Osteoblast (primary cell): ENCODE measurements at regions not wholly inside any gene's neighbourhood (a gene's known extent, or its start where the extent isn't known, plus 50 kb on each side); places are given as distances from the start of the nearest gene placed in this dataset.

Experiments used
- DNase-seq: peaks from one replicate; pipeline ENCODE4 v3.0.0; 2011; ENCODE audit warnings: low spot score, mixed read lengths; ENCODE audit not compliant: insufficient read length; ENCODE audit errors: missing footprints
- H2AFZ ChIP-seq: 2 replicates; pipeline ENCODE4 v1.6.0; 2011; ENCODE audit warnings: mild to moderate bottlenecking, low read length
- H3K27ac ChIP-seq: 2 replicates; pipeline ENCODE4 v1.5.1; 2011; ENCODE audit warnings: mild to moderate bottlenecking, low read depth, low read length, moderate library complexity
- H3K27me3 ChIP-seq: 2 replicates; pipeline ENCODE4 v1.6.0; 2012; ENCODE audit warnings: mild to moderate bottlenecking, control low read depth, inconsistent platforms, low read length, moderate library complexity; ENCODE audit not compliant: insufficient read depth
- H3K36me3 ChIP-seq: 2 replicates; pipeline ENCODE4 v1.5.1; 2011; ENCODE audit warnings: mild to moderate bottlenecking, low read length, control low read depth, moderate library complexity; ENCODE audit not compliant: insufficient read depth
- H3K4me1 ChIP-seq: 2 replicates; pipeline ENCODE4 v1.5.1; 2011; ENCODE audit warnings: mild to moderate bottlenecking, low read length, control low read depth, moderate library complexity; ENCODE audit not compliant: insufficient read depth
- H3K4me2 ChIP-seq: 2 replicates; pipeline ENCODE4 v1.6.0; 2011; ENCODE audit warnings: mild to moderate bottlenecking, low read length; ENCODE audit not compliant: insufficient read depth
- H3K4me3 ChIP-seq: fragments of 200-600 bp; sonication (generic); 3 replicates; pipeline ENCODE4 v1.5.1; 2012; ENCODE audit warnings: mild to moderate bottlenecking, low read length, inconsistent platforms; ENCODE audit not compliant: insufficient read depth
- H3K79me2 ChIP-seq: 2 replicates; pipeline ENCODE4 v1.6.0; 2012; ENCODE audit warnings: mild to moderate bottlenecking, low read length, control low read depth, inconsistent platforms; ENCODE audit not compliant: insufficient read depth
- H3K9me3 ChIP-seq: 2 replicates; pipeline ENCODE4 v1.5.1; 2011; ENCODE audit warnings: low read depth, low read length, control low read depth
- H4K20me1 ChIP-seq: 2 replicates; pipeline ENCODE4 v1.6.0; 2012; ENCODE audit warnings: mild to moderate bottlenecking, low read length, control low read depth; ENCODE audit not compliant: insufficient read depth
- TF ChIP-seq, protein P1 (sequence below): IDR thresholded peaks from 2 replicates; pipeline ENCODE4 v1.5.1; 2011; ENCODE audit warnings: mild to moderate bottlenecking, low read depth, low read length, moderate library complexity; ENCODE audit errors: extremely low read depth

DNA sequence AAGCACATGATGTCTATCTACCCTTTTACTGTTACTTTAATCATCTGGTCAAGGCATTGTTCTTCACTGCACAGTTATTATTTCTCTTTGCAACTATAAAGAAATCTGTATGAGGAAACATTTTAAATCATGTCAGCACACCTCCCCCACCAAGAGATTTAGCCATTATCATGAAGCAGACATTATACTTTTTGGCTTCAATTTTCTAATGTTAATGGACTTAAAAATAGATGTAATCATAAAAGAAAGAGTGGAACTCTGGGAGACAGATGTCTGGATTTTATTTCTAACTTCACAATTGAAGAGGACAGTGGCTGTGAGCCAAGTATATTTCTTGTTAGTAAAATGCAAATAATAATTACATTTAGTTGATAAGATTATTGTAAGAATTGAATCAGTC lies 932.4 kb downstream of the TAF11L14 start:
- Histone ChIP-seq H4K20me1 (no peaks in the 10 kb centered on the region), H3K27me3 (no peaks in the 10 kb centered on the region), H3K4me3 (no peak overlapping the region), H3K79me2 (no peaks in the 10 kb centered on the region), H3K36me3 (no peaks in the 10 kb centered on the region), H3K4me2 (no peak overlapping the region), H3K9me3 (no peaks in the 10 kb centered on the region), H3K27ac (no peak overlapping the region), H2AFZ (no peak overlapping the region), H3K4me1 (no peaks in the 10 kb centered on the region)
- no peak for DNase-seq
- TF ChIP-seq, protein P1, sequence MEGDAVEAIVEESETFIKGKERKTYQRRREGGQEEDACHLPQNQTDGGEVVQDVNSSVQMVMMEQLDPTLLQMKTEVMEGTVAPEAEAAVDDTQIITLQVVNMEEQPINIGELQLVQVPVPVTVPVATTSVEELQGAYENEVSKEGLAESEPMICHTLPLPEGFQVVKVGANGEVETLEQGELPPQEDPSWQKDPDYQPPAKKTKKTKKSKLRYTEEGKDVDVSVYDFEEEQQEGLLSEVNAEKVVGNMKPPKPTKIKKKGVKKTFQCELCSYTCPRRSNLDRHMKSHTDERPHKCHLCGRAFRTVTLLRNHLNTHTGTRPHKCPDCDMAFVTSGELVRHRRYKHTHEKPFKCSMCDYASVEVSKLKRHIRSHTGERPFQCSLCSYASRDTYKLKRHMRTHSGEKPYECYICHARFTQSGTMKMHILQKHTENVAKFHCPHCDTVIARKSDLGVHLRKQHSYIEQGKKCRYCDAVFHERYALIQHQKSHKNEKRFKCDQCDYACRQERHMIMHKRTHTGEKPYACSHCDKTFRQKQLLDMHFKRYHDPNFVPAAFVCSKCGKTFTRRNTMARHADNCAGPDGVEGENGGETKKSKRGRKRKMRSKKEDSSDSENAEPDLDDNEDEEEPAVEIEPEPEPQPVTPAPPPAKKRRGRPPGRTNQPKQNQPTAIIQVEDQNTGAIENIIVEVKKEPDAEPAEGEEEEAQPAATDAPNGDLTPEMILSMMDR, result no peak

DNA sequence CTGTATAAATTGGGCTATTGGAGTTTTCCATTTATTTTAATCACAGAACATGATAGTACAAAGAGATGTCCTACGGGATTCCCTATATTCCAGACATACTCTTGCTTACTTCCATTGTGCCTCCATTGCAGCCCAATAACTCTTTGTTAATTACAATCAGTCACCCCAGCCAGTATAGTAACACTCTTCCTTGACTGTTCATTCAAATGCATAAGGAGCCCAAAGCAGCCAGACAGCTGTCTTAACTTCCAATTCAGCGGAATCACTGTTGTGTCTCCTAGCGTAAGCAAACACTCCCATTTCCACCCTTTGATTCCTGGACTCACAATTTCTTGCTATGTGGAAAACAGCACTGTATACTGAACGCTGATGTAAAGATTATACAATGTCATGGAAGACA lies 942.3 kb downstream of the TAF11L14 start:
- no peak for DNase-seq
- no peak overlapping the region for H3K4me3 ChIP-seq
- no peak overlapping the region for H3K4me2 ChIP-seq
- H2AFZ ChIP-seq, result no peak overlapping the region
- no peaks in the 10 kb centered on the region for H4K20me1 ChIP-seq
- no peak overlapping the region for H3K27ac ChIP-seq
- H3K36me3 ChIP-seq, result no peaks in the 10 kb centered on the region
- no peaks in the 10 kb centered on the region for H3K9me3 ChIP-seq
- TF ChIP-seq, protein P1, result no peak
- no peaks in the 10 kb centered on the region for H3K27me3 ChIP-seq
- no peaks in the 10 kb centered on the region for H3K4me1 ChIP-seq
- no peaks in the 10 kb centered on the region for H3K79me2 ChIP-seq

DNA sequence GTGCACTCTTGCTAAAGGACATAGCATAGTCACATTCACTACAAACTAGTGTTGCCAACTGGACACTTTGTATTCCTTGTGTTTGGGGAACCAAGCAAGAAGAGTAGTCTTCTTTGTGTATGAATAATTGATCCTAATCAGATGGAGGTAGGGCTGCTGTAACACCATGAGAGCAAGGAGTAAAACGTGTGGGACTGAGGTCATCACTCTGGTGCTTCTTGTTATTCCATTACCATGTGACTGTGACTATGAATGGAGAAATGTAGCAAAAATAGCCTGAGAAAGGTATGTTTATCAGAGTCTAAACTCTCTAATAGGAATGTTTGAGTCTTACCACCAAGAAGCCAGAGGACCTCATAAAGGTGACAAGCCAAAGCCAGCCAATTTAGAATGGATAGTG lies 966.9 kb downstream of the TAF11L14 start:
- no peak for DNase-seq
- Histone ChIP-seq H3K4me3 (no peak overlapping the region), H3K27me3 (no peaks in the 10 kb centered on the region), H4K20me1 (no peaks in the 10 kb centered on the region), H3K9me3 (no peaks in the 10 kb centered on the region), H3K4me2 (no peak overlapping the region), H2AFZ (no peak overlapping the region), H3K79me2 (no peaks in the 10 kb centered on the region), H3K27ac (no peak overlapping the region), H3K36me3 (no peaks in the 10 kb centered on the region), H3K4me1 (no peaks in the 10 kb centered on the region)
- TF ChIP-seq, protein P1, result no peak

DNA sequence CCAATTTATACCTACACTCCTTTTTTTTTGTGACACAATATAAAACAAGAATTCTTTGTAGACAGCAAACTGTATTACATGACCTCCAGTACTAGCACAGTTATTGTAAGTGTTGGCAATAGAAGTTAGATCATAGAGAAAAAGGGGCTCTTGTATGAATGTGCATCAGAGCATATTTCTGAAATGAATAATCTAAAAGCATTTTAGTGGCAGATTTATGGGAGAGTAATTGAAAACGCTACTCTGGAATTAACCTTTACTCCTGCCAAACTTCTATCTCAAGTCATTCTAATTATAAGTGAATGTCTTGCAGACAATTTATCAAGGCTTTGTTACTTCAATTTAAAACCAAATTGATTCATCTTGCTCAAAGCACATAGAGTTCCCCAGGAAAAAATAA lies 968.1 kb downstream of the TAF11L14 start:
- TF ChIP-seq, protein P1, result no peak
- no peak overlapping the region for H2AFZ ChIP-seq
- H3K4me1 ChIP-seq, result no peaks in the 10 kb centered on the region
- H3K4me3 ChIP-seq, result no peak overlapping the region
- no peaks in the 10 kb centered on the region for H3K27me3 ChIP-seq
- no peaks in the 10 kb centered on the region for H3K79me2 ChIP-seq
- H3K4me2 ChIP-seq, result no peak overlapping the region
- no peaks in the 10 kb centered on the region for H4K20me1 ChIP-seq
- no peaks in the 10 kb centered on the region for H3K9me3 ChIP-seq
- no peak for DNase-seq
- no peak overlapping the region for H3K27ac ChIP-seq
- no peaks in the 10 kb centered on the region for H3K36me3 ChIP-seq
